ENCODE measurements at regions not wholly inside any gene's neighbourhood (a gene's known extent, or its start where the extent isn't known, plus 50 kb on each side); places are given as distances from the start of the nearest gene placed in this dataset.

DNA sequence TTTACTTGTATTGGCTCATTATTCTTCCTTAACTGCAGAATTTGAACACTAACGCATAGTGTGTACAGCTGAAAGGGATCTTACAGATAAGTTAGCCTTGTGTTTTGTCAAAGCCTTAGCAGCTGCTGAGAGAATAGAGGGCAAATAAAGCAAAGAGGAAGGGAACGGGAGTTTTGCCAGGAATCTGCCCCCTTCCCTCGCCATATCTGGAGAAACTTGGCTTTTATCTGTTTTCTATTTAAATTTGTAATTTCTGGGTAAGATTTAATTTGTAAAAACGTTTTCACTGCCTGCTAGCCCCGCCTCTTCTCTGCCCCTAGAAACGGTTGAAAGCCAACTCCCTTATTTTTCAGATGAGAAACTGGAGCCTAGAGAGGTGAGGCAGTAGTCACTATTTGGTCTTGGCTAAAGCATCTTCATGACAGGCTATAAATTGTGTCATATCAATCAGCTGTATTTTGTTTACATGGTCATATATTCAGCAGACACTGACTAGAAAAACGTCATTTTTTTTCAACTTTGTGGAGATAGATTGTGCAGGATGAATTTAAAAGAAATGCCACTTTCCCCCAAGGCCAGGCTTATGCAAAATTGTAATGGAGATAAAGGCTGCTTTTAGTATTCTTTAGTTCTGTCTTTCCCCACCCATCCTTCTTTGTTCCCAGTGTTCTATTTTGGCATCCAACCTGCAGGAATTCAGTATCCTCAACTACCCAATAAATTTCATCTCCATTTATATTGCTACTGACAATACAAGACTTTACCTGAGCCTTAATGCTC lies 319.4 kb downstream of the SH2D1A start:
- Histone ChIP-seq H3K27ac (no peak overlapping the region), H3K9me3 (no peaks in the 10 kb centered on the region), H3K27me3 (no peaks in the 10 kb centered on the region), H3K36me3 (no peaks in the 10 kb centered on the region), H3K4me1 (no peaks in the 10 kb centered on the region), H3K4me3 (no peak overlapping the region)
- no peak for TF ChIP-seq POLR2A (IDR thresholded peaks at IDR 0.05)
- TF ChIP-seq, protein P1, sequence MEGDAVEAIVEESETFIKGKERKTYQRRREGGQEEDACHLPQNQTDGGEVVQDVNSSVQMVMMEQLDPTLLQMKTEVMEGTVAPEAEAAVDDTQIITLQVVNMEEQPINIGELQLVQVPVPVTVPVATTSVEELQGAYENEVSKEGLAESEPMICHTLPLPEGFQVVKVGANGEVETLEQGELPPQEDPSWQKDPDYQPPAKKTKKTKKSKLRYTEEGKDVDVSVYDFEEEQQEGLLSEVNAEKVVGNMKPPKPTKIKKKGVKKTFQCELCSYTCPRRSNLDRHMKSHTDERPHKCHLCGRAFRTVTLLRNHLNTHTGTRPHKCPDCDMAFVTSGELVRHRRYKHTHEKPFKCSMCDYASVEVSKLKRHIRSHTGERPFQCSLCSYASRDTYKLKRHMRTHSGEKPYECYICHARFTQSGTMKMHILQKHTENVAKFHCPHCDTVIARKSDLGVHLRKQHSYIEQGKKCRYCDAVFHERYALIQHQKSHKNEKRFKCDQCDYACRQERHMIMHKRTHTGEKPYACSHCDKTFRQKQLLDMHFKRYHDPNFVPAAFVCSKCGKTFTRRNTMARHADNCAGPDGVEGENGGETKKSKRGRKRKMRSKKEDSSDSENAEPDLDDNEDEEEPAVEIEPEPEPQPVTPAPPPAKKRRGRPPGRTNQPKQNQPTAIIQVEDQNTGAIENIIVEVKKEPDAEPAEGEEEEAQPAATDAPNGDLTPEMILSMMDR (IDR thresholded peaks at IDR 0.05) = no peak
- DNase-seq (no peak), ATAC-seq (no peak)
- 35% methylated on average over 7 of the region's 7 CpGs for WGBS (ENCODE audit: insufficient coverage, low coverage, low lambda C conversion rate, missing lambda C conversion rate)
- intact Hi-C loops (cut with DNase I) = no loop called here

DNA sequence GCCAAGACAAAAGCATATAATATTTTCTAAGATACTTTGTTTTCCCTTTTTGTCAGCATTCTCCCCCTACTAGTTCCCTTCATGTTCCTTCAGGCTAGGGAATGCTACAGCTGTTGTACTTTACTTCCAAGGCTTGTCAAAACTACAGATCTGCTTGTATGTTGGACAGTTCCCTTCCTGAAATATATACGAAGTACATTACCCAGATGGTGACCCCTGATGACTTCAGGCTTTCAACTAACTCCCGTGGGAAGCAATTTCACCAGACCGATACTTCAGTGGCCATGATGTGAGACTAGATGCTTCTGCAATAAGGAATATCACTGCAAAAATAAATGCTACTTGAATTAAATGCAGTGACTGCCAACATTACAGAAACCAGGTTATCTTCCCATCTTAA lies 332.8 kb downstream of the SH2D1A start:
- TF ChIP-seq POLR2A (IDR thresholded peaks at IDR 0.05) = no peak
- TF ChIP-seq, protein P1 (IDR thresholded peaks at IDR 0.05) = no peak
- DNase-seq (no peak), ATAC-seq (no peak)
- intact Hi-C loops (cut with DNase I) = no loop called here
- WGBS (ENCODE audit: insufficient coverage, low coverage, low lambda C conversion rate, missing lambda C conversion rate) = 65% methylated on average over 3 of the region's 3 CpGs
- Histone ChIP-seq H3K9me3 (no peaks in the 10 kb centered on the region), H3K36me3 (no peaks in the 10 kb centered on the region), H3K4me3 (no peak overlapping the region), H3K27ac (no peak overlapping the region), H3K27me3 (no peaks in the 10 kb centered on the region), H3K4me1 (no peaks in the 10 kb centered on the region)

DNA sequence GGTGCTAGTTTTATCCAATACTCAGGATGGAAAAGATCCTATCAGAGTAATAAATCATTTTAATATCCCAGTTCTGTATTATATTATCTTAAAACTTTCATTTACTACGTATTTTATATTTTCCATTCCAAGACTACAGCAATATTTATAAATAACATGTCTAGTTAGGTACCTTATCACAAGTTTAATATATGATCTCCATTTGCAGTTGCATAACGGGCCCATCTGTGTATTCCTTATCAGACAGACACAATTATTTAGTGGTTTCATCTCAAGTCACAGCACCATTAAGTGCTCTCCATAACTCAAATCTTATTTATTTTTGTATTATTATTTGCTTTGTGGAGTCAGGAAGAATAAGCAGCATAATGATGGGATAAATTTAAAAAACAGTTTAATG lies 333.9 kb downstream of the SH2D1A start:
- intact Hi-C loops (cut with DNase I) = no loop called here
- 36% methylated on average over 2 of the region's 2 CpGs for WGBS (ENCODE audit: insufficient coverage, low coverage, low lambda C conversion rate, missing lambda C conversion rate)
- TF ChIP-seq, protein P1 (IDR thresholded peaks at IDR 0.05) = no peak
- TF ChIP-seq POLR2A (IDR thresholded peaks at IDR 0.05) = no peak
- H3K4me1 ChIP-seq = no peaks in the 10 kb centered on the region
- no peak overlapping the region for H3K4me3 ChIP-seq
- H3K9me3 ChIP-seq = no peaks in the 10 kb centered on the region
- no peaks in the 10 kb centered on the region for H3K27me3 ChIP-seq
- ATAC-seq (no peak), DNase-seq (no peak)
- H3K27ac ChIP-seq = no peak overlapping the region
- H3K36me3 ChIP-seq = no peaks in the 10 kb centered on the region

DNA sequence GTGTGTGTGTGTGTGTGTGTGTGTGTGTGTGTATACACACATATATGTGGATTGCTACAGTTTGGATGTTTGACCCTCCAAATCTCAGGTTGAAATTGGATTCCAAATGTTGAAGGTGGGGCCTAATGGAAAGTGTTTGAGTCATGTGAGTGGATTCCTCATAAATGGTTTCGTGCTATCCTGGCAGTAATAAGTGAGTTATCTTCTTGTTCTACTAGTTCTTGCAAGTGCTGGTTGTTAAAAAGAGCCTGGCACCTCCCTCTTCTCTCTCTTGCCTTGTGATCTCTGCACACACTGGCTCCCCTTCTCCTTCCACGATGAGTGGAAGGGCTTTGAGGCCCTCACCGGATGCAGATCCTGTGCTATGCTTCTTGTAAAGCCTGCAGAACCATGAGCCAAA lies 344.1 kb downstream of the SH2D1A start:
- no peak for TF ChIP-seq POLR2A (IDR thresholded peaks at IDR 0.05)
- TF ChIP-seq, protein P1 (IDR thresholded peaks at IDR 0.05) = no peak
- Histone ChIP-seq H3K36me3 (no peaks in the 10 kb centered on the region), H3K4me3 (no peak overlapping the region), H3K4me1 (no peaks in the 10 kb centered on the region), H3K27ac (no peak overlapping the region), H3K27me3 (no peaks in the 10 kb centered on the region), H3K9me3 (no peaks in the 10 kb centered on the region)
- intact Hi-C loops (cut with DNase I) = no loop called here
- WGBS (ENCODE audit: insufficient coverage, low coverage, low lambda C conversion rate, missing lambda C conversion rate) = 54% methylated on average over 3 of the region's 3 CpGs
- no peak for DNase-seq
- ATAC-seq = no peak

Measured in right lobe of liver (tissue), 6 donors.